Subcutaneous abdominal adipose tissue (tissue), 5 donors: ENCODE measurements at regions not wholly inside any gene's neighbourhood (a gene's known extent, or its start where the extent isn't known, plus 50 kb on each side); places are given as distances from the start of the nearest gene placed in this dataset.

Experiments used
- H3K27ac ChIP-seq: one replicate; pipeline ENCODE4 v1.7.0; 2013; ENCODE audit warnings: low read depth, mild to moderate bottlenecking, inconsistent platforms, low read length, moderate library complexity
- H3K27me3 ChIP-seq, 5 donors: one replicate each; pipeline ENCODE4 v1.7.0; 2013; ENCODE audit warnings: low read length in 5 of 5, inconsistent platforms in 1 of 5; ENCODE audit not compliant: control insufficient read depth in 5 of 5, insufficient read depth in 4 of 5
- H3K36me3 ChIP-seq, 5 donors: one replicate each; pipeline ENCODE4 v1.7.0; 2013; ENCODE audit warnings: low read length in 5 of 5; ENCODE audit not compliant: control insufficient read depth in 5 of 5, insufficient read depth in 5 of 5
- H3K4me1 ChIP-seq, 5 donors: one replicate each; pipeline ENCODE4 v1.7.0; 2013; ENCODE audit warnings: low read length in 5 of 5, mild to moderate bottlenecking in 3 of 5, moderate library complexity in 1 of 5; ENCODE audit not compliant: control insufficient read depth in 5 of 5, insufficient read depth in 5 of 5
- H3K4me3 ChIP-seq, 5 donors: one replicate each; pipeline ENCODE4 v1.7.0; 2013; ENCODE audit warnings: low read length in 5 of 5, low read depth in 1 of 5
- H3K9ac ChIP-seq, 5 donors: one replicate each; pipeline ENCODE4 v1.7.0; 2013; ENCODE audit warnings: low read length in 5 of 5, mild to moderate bottlenecking in 4 of 5, moderate library complexity in 3 of 5
- H3K9me3 ChIP-seq, 5 donors: one replicate each; pipeline ENCODE4 v1.7.0; 2013; ENCODE audit warnings: low read length in 5 of 5; ENCODE audit not compliant: control insufficient read depth in 5 of 5
- donor health status: healthy.
- donor health status: healthy.
- donor health status: healthy.
- donor health status: healthy.
- donor health status: healthy.

DNA sequence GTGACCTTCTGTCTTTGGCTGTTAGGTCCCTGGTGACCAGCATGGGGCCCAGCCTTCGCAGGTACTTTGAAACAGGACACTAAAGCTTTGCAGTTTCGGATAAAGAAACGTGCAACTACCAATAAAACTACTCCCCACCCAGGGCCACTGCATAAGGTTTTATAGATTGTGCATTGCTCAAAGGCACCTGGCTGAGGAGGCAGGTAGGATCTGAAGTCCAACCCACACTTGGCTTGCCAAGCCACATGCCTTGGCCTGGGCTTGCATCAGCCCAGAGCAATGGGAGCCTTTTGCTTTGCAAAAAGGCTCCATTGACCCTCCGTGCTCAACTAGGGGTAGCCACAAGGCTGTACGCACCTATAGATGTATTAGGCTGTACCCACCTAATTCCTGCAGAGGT, 84.4 kb upstream of the SYT6 start:
- H3K4me3 ChIP-seq, result no peak overlapping the region
- H3K9me3 ChIP-seq, result no peaks in the 10 kb centered on the region
- H3K4me1 ChIP-seq, result no peaks in the 10 kb centered on the region
- H3K36me3 ChIP-seq, result no peaks in the 10 kb centered on the region
- H3K27ac ChIP-seq, result no peak overlapping the region
- H3K27me3 ChIP-seq, result no peaks in the 10 kb centered on the region
- H3K9ac ChIP-seq, result no peak overlapping the region

DNA sequence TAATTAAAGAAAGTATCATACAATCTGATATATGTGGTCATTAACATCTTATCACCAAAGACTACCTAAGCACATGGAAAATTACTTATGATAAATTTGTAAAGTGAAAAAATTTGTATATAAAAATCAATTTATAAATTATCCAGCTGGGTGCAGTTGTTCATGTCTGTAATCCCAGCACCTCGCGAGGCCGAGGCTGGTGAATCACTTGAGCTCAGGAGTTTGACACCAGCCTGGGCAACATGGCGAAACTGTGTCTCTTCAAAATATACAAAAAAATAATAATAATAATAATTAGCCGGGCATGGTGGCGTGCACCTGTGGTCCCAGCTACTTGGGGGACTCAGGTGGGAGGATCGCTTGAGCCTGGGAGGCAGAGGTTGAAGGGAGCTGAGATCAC, 82.8 kb upstream of the SYT6 start:
- Histone ChIP-seq H3K4me3 (no peak overlapping the region), H3K36me3 (no peaks in the 10 kb centered on the region), H3K27me3 (no peaks in the 10 kb centered on the region), H3K4me1 (no peaks in the 10 kb centered on the region), H3K9ac (no peak overlapping the region), H3K27ac (no peak overlapping the region), H3K9me3 (no peaks in the 10 kb centered on the region)

DNA sequence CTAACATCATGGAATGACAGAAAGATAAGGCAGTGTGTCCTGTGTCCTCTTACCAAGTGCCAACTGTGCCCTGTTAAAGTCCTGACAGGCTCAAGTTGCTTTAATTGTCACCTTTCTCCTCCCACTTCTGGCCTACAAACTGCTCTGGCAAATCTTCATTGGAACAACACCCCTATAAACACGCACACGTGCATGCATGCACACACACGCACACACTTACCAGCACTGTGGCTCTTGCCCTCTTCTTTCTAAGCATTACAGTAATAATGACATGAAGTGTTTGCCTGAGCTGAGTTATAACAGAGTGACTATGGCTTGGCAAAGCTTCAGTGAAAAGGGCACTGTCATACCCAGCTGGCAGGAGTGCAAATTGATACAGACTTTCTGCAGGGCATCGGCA, 82.3 kb upstream of the SYT6 start:
- no peak overlapping the region for H3K4me3 ChIP-seq
- H3K27me3 ChIP-seq, result no peaks in the 10 kb centered on the region
- no peak overlapping the region for H3K27ac ChIP-seq
- no peak overlapping the region for H3K9ac ChIP-seq
- H3K4me1 ChIP-seq, result no peaks in the 10 kb centered on the region
- no peaks in the 10 kb centered on the region for H3K9me3 ChIP-seq
- no peaks in the 10 kb centered on the region for H3K36me3 ChIP-seq

DNA sequence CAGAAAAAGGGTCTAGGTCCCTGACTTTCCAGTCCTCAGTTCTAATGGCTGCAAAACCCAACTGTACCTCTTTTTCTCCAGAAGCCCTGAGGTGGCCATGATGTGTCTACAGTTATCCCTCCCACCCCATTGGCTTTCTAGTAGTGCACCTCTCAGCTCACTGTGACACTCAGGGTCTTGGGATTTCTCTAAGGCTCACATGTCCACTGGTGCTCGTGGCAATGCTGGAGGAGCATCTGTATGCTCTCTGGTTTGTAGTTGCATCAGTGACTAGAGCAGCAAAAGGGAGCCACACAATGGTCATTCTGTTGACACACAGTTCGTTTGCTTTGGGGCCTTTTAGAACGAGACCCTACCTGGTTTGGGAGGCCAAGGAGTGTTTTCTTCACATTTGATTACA, 81.6 kb upstream of the SYT6 start:
- Histone ChIP-seq H3K4me1 (no peaks in the 10 kb centered on the region), H3K9me3 (no peaks in the 10 kb centered on the region), H3K9ac (no peak overlapping the region), H3K4me3 (no peak overlapping the region), H3K27ac (no peak overlapping the region), H3K27me3 (no peaks in the 10 kb centered on the region), H3K36me3 (no peaks in the 10 kb centered on the region)

DNA sequence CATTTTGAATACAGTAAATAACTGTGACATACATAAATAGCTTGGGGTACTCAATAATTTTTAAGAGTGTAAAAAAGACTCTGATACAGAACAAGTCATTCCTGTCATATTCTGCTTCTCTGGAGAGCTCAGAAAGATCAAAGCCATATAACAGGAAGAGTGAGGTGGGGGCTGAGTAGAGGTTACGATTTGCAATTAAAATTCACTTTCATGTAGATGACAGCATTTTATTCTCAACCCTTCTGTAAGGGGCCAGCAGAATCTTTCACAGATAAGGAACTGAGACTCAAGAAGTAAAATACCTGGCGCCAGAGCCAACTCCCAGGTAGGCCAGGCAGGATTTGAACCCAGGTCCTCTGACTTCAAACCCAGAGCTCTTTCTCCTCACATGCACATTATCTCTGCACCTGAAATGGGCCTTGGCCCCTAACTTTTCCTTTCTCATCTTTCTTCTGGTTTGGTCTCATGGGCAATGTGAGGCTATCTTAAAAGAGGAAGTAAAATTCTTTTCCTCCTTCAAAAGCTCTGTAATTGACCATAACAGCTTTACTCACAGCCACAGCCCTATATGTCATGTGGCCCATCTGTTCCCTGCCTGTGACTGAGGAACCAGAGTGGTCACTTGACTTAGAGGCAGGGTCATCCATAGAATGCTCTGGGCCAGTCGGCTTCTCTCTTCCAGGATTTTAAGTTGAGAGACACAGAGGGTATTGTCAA, 80.9 kb upstream of the SYT6 start:
- Histone ChIP-seq H3K4me3 (no peak overlapping the region), H3K27ac (no peak overlapping the region), H3K9me3 (no peaks in the 10 kb centered on the region), H3K4me1 (peaks cover 0 to 6% (median 0%) of the 10 kb centered on the region in 5 donors), H3K36me3 (no peaks in the 10 kb centered on the region), H3K9ac (no peak overlapping the region), H3K27me3 (peaks cover 0 to 2% (median 0%) of the 10 kb centered on the region in 5 donors)

DNA sequence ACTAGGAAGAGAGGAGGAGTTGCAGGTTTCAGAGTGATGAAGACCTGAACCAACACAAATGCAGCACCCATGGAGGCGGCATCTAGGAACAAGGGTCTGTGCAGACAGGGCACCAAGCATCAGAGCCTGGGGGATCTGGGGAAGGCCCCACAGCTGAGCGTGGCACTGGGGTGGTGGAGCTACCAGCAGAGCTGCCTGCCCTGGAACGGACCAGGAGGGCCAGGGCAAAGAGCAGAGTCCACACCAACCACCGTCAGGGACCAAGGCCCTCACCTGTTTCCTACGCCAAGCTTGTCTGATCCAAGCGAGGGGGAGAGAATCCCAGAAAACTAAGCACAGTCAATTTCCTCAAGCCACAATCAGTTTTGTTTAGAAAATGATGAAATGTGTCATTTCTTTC, 79.0 kb upstream of the SYT6 start:
- no peak overlapping the region for H3K9ac ChIP-seq
- H3K9me3 ChIP-seq, result no peaks in the 10 kb centered on the region
- no peak overlapping the region for H3K4me3 ChIP-seq
- H3K36me3 ChIP-seq, result no peaks in the 10 kb centered on the region
- peaks cover 0 to 6% (median 0%) of the 10 kb centered on the region in 5 donors for H3K4me1 ChIP-seq
- H3K27ac ChIP-seq, result no peak overlapping the region
- peaks cover 0 to 2% (median 0%) of the 10 kb centered on the region in 5 donors for H3K27me3 ChIP-seq

DNA sequence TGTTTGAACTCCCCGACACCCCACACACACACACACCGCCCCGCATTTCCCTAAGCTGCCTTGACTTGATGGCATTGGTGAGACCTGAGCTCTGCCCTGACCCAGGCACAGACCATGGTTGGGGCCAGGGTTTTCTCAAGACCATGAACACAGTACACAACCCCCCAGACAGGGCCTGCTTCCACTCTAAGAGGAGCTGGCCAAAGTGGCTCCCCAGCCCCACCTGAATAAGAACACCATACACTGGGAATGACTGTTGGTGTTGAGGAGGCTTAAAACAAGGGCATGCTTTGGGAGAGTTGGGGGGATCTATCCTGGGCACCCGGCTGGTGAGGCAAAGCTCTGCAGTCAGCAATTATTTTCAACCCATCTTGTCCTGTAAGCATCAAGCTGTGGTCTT, 77.6 kb upstream of the SYT6 start:
- peaks cover 0 to 3% (median 0%) of the 10 kb centered on the region in 5 donors for H3K27me3 ChIP-seq
- no peak overlapping the region for H3K9ac ChIP-seq
- no peaks in the 10 kb centered on the region for H3K9me3 ChIP-seq
- H3K27ac ChIP-seq, result no peak overlapping the region
- H3K36me3 ChIP-seq, result no peaks in the 10 kb centered on the region
- H3K4me1 ChIP-seq, result peaks cover 0 to 6% (median 0%) of the 10 kb centered on the region in 5 donors
- no peak overlapping the region for H3K4me3 ChIP-seq

DNA sequence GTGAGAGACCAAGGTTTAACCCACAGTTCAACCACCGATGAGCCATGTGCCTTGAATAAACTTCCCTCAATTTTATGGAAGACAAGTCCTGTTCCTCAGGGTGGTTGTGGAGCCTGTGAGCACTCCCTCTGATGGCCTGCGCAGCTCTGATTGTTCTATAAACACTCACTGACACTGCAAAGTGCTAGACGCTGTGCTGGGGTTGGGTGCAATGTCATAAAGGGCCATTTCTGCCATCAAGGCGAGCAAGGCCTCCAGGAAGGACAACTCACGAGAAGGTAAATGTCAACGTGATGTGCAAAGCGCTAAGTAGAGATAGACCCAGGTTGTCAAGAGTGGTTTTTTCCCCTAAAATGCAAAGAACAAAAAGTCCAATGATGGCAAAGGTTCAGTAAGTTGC, 75.7 kb upstream of the SYT6 start:
- H3K4me1 ChIP-seq, result peaks cover 0 to 6% (median 0%) of the 10 kb centered on the region in 5 donors
- H3K9ac ChIP-seq, result no peak overlapping the region
- H3K36me3 ChIP-seq, result no peaks in the 10 kb centered on the region
- no peak overlapping the region for H3K27ac ChIP-seq
- H3K27me3 ChIP-seq, result peaks cover 0 to 3% (median 0%) of the 10 kb centered on the region in 5 donors
- no peak overlapping the region for H3K4me3 ChIP-seq
- no peaks in the 10 kb centered on the region for H3K9me3 ChIP-seq

DNA sequence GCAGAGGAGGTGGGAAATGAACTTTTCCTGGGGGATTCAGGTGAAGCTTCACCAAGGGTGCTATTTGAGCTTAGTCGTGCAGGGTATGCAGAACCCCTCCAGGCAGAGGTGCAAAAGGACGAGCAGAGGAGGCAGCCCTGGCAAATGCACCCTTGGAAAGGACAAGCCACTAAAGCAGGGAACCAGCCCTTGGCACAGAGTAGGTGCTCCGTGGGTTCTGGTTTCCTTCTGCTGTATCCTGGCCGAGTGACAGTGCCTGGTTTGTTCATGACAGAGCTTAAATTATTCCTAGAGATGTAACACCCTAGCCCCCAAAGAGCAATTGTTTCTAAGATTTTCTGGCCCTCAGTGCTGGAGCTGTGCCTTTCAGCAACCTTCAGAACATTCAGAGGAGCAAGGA, 73.4 kb upstream of the SYT6 start:
- no peak overlapping the region for H3K27ac ChIP-seq
- H3K9ac ChIP-seq, result no peak overlapping the region
- peaks cover 0 to 6% (median 0%) of the 10 kb centered on the region in 5 donors for H3K4me1 ChIP-seq
- H3K27me3 ChIP-seq, result peaks cover 0 to 3% (median 0%) of the 10 kb centered on the region in 5 donors
- H3K9me3 ChIP-seq, result no peaks in the 10 kb centered on the region
- H3K4me3 ChIP-seq, result no peak overlapping the region
- no peaks in the 10 kb centered on the region for H3K36me3 ChIP-seq

DNA sequence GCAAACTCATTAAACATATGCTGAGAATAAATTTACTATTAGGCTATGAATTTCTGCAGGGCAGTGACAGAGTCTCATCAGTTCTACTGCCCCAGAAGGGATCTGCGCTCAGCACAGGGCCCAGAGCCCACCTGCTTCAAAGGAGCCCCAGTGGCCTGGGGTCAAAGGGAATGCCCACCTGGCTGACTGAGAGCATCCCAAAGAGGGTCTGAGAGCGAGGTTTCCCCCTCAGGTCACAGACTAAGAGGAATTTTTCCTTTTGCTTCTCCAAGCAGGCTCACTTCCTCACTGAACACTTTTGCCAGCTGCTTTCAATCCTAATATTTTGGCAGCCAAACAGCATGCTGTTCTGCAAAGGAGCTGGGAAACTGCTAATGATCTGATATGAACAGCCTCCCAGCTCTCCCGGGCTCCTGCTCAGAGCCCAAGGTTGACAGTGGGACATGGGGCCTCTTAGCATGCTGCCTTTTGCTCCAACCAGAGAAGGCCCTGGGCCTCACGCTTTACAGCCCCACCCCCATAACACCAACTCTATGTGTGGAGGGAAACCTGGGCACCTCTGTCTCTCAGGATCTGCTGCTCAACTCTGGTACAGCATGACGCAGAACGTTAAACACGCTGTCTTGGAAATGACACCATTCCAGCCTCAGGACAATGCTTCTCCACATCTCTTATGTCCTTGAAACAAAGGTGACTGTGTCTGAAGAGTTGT, 70.7 kb upstream of the SYT6 start:
- Histone ChIP-seq H3K9ac (no peak overlapping the region), H3K27me3 (peaks cover 0 to 3% (median 0%) of the 10 kb centered on the region in 5 donors), H3K27ac (no peak overlapping the region), H3K4me1 (peaks cover 0 to 3% (median 0%) of the 10 kb centered on the region in 5 donors), H3K4me3 (no peak overlapping the region), H3K9me3 (no peaks in the 10 kb centered on the region), H3K36me3 (no peaks in the 10 kb centered on the region)
